ENCODE measurements at regions not wholly inside any gene's neighbourhood (a gene's known extent, or its start where the extent isn't known, plus 50 kb on each side); places are given as distances from the start of the nearest gene placed in this dataset.

DNA sequence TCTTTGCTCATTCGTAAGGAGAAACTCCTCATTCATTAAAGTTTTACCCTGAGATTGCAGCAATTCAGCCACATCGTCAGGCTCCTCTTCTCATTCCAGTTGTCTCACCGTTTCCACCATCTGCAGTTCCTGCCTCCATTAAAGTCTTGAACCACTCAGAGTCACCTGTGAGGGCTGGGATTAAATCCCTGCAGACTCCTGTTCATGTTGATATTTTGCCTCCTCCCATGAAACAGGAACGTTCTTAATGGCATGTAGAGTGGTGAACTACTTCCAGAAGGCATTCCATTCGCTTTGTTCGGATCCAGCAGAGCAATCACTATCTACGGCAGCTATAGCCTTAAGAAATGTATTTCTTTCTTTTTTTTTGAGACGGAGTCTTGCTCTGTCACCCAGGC, 96.5 kb upstream of the FAM20C start:
- TF ChIP-seq POLR2A (IDR thresholded peaks at IDR 0.05; ENCODE audit: low read length) (no peak), GATA1 (IDR thresholded peaks at IDR 0.05; ENCODE audit: low read depth, low read length) (no peak)
